HG02938 (cell line): ENCODE measurements at regions not wholly inside any gene's neighbourhood (a gene's known extent, or its start where the extent isn't known, plus 50 kb on each side); places are given as distances from the start of the nearest gene placed in this dataset.
"Not testable (repeated sequence)": the region's sequence is repeated elsewhere in the genome, so short reads cannot be mapped to it uniquely, and the experiment has no call there.

Experiments used
- ATAC-seq: cut with Tn5 transposase; IDR thresholded peaks from one replicate; pipeline ENCODE4 v1.9.1; 2021; ENCODE audit warnings: mild to moderate bottlenecking, moderate library complexity; ENCODE audit not compliant: unreplicated experiment

DNA sequence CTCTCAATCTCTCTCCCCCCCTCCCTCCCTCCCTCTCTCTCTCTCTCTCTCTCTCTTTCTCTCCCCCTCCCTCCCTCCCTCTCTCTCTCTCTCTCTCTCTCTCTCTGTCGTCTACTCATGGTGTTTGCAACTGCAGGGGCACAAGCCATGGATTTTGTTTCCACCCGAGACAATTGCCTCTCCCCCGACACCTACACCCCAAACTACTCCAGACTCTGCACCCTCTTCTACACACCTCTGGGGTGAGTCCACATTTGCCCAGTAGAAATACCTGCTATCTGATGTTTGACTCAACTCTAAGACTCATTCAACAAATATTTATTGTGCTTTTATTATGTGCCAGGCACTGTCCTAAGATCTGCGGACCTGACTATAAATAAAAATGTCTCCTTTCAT lies 93.7 kb downstream of the TMEM17 start:
- ATAC-seq = no peak

DNA sequence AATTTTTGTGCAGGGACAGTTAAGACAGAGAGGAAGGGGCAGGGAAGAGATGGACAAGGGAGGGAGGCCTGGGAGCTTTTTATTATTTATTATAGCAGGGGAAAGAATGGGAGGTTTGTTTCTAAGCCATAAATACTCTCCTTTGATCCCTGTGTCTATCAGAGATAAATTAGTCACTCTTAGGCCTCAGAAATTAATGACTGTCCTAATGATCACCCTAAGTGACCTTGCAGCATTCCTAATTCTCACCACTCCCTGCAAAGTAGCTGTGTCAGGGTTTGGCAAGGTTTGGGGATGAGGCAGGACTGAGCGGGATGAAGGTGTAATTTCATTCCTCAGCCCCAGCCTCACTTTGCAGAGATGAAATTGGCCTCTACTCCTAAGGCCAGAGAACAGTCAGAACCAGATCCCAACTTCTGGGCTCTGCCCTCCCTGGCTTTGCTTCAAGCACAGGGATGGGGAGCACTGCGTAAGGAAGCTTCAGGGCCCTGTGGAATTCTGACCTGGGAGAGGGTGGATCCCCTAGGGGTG lies 95.0 kb downstream of the TMEM17 start:
- no peak for ATAC-seq

DNA sequence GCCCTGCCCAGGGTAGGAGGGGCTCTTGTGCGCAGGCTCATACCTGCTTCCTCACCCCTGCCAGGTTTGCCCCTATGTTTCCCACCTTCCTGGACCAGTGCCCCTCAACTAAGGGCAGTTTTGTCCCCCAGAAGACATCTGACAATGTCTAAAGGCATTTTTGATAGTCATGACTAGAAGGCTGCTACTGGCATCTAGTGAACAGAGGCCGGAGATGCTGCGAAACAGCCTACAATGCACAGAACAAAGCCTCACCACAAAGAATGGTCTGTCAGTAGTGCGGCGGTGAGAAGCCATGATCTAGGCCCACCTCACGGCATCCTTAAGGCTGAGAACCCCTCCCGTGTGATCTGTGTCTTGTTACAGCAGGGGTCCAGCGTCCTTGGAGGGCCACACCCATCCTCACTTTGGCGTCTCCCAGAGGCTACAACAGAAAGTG lies 96.0 kb downstream of the TMEM17 start:
- ATAC-seq = no peak

DNA sequence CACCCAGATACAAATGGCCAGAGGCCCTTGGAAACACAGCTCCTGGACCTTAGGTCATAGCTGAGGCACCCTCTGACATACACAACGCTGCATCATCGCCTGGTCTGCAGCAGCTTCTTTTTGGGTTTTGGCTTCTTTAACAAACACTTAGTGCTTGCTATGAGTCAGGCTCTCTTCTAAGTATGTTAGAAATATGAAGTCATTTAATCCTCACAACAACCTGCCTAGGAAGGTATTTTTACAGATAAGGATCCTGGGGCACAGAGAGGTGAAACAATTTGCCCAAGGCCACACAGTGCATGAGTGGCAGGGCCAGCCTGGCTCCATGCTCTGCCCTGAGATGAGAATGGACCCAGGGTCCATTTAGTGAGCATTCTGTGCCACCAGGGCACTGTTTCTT lies 96.6 kb downstream of the TMEM17 start:
- no peak for ATAC-seq

DNA sequence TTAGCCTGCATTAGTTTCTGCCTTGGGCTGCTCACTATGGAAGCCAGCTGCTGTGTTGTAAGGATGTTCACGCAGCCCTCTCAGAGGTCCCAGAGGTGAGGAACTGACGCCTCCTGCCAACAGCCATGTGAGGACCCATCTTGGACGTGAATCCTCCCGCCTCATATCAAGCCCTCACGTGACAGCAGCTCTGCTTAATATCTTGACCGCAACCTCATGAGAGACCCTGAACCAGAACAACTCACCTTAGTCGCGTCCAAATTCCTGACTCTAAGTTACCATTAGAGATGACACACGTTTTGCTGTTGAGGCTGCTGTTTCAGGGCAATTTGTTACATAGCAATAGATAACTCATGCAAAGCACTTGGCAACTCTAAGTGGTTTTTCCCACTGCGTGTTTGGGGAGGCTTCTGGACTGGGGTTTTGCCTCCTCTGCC lies 97.7 kb downstream of the TMEM17 start:
- ATAC-seq = no peak

DNA sequence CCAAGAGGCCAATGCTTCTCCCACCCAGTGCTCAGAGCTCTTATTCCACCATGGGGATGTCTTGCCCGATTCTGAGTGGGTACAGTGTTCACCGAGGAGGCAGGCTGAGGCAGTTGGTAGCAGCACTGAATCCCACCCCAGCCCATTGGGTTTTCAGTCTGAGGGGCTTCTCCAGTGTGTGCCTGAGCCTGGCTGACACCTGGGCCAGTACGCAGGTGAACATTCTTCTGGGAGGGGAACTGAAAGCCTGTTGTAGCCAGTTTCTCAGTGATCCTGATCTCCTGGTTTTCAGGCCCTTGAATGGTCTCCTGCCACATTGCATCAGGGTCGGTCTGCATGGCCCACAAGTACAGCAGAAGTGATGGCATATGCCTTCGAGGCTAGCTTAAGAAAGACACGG lies 98.2 kb downstream of the TMEM17 start:
- no peak for ATAC-seq

DNA sequence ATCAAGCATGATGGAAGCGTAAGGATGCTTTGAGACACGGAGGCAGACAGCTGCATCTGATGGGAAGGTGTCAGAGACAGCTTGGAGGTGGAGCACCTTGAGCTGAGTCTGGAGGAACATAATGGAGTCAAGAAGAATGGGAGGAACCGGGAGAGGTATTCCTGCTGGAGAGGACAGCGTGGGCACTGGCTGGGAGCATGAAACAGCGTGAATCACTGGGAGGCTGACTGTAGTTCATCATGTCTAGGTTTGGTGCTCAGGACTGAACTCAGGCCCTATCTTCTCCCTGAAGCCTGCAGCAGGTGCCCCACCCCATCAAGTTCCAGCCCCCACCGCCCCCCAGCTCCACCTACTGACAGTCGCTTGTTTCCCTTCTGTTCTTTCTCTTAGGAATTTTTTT lies 98.6 kb downstream of the TMEM17 start:
- no peak for ATAC-seq

DNA sequence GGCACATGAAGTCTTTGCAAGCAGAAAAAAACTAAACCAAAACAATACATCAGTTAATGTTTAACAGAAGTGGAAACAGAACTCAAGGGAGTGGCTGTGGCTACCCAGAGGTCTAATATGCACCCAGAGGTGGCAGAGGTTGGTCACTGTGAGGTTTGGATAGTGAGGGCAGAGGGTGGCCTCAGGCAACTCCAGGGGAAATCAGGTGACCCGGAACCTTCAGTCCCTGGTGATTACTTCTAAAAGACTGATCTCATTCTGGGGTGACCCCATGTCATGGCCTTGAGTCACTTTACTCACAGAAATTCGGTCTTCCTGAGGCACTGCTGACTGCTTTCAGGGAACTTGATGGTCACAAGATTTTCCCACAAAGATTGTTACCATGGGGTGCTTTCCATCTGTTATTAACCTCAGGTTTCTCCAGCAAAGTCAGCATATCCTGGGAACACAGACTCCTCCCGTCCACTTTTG lies 99.4 kb downstream of the TMEM17 start:
- no peak for ATAC-seq

DNA sequence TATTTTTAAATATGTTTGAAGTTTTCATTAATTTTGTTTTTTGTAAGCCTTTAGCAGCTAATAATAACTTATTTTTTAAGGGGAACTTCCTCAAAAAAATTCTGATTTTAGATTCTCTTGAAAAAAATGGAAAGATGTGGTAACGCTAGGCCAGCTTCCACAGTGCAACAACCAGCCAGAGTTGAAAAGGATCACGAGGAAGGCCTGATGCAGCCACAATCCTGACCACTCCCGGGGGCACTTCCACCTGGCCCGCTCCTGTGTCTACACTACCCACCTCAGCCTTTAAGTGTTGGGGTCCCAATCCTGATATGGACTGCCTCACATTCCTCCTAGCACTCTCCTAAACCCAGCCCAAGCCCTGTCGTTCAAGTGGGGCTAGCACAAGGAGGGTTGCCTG lies 101.1 kb downstream of the TMEM17 start:
- no peak for ATAC-seq

DNA sequence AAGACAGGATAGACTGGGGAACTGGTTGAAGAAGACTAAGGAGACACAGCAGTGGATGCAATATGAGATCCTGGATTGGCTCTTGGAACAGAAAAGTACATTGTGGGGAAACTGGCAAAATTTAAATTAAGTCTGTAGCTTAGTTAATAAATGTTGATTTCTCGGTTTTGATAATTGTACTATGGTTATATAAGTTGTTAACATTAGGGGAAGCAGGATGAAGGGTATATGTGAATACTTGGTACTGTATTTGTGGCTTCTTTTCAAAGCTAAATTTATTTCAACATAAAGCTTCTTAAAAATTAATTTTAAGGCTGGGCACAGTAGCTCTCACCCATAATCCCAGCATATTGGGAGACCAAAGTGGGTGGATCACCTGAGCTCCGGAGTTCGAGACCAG lies 103.8 kb downstream of the TMEM17 start:
- ATAC-seq = no peak

DNA sequence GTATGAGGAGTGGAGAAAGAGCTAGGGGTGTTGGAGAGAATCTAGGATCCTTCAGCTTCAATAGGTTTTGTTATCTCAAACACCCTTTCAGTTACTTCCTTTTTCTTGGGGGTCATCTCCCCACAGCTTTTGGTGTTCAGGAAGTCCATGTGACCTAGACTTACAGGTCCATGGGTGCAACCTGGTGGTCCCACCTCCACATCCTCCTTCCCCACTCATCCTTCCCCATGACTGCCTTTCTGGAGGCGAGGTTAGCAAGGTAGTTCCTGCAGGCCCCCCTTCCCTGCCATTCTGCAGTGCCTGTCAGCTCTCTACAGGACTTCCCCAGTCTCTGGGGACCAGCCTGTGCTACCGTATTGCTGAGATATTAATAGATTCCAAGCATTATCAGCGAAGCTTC lies 107.6 kb downstream of the TMEM17 start:
- ATAC-seq = no peak

DNA sequence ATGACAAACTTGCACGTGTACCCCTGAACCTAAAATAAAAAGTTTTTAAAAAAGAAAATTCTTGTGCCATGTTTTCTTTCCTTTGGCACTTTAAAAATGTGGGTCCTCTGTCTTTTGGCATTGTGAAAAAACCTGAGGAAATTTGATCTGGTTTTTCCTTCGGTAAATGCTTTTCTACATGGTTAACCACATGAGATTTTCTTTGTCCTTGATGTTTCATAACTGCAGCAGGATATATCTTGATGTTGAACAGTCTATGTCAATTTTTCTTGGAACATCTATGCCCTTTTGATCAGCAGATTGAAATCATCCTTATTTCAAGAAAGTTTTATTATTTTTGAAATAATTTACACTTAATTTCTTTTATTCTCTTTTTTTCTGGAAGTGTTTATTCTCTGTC lies 109.1 kb downstream of the TMEM17 start:
- no peak for ATAC-seq

DNA sequence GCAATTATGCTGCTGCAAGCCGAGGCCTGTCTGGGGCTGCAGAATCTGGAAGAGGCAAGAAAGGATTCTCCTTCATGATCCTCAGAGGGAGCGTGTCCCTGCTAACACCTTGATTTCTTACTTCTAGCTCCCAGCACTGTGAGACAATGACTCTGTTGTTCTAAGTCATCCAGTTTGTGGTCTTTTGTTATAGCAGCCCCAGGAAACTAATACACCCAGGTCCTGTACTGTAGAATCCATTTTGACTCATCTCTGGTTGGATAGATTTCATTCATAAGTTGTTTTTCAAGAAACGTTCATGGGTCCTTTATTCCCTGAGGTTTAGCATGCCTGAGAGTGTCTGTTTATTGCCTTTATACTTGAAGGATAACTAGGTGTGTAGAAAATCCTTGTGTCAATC lies 112.7 kb downstream of the TMEM17 start:
- ATAC-seq = no peak

DNA sequence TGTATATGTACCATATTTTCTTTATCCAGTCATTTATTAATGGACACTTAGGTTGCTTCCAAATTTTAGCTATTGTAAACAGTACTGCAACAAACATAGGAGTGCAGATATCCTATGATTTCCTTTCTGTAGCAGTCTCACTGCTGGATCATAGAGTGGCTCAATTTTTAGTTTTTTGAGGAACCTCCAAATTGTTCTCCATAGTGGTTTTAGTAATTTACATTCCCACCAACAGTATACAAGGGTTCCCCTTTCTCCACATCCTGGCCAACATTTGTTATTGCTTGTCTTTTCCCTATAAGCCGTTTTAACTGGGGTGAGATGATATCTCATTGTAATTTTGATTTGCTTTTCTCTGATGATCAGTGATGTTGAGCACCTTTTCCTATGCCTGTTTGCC lies 114.3 kb downstream of the TMEM17 start:
- no peak for ATAC-seq

DNA sequence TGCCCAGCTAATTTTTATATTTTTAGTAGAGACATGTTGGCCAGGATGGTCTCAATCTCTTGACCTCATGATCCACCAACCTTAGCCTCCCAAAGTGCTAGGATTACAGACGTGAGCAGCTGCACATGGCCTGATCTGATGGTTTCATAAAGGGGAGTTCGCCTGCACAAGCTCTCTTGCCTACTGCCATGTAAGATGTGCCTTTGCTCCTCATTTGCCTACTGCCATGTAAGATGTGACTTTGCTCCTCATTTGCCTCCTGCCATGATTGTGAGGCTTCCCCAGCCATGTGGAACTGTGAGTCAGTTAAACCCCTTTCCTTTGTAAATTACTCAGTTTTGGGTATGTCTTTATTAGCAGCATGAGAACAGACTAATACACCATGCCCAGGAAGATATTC lies 119.6 kb downstream of the TMEM17 start:
- not testable (repeated sequence) for ATAC-seq

DNA sequence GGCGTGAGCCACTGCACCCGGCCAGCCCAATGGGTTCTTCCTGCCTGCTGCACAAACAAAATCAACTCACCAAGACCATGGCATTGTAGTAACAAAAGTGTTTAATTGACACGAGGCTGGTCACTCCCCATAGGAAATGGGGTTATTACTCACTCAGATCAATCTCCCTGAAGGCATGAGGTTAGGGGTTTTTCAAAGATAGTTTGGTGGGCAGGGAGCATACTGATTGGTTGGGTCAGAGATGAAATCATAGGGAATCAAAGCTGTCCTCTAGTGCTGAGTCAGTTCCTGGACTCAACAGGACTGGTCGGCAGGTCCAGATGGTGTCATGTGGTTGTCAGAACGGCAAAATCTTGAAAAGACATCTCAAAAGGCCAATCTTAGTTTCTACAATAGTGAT lies 122.1 kb downstream of the TMEM17 start:
- no peak for ATAC-seq

DNA sequence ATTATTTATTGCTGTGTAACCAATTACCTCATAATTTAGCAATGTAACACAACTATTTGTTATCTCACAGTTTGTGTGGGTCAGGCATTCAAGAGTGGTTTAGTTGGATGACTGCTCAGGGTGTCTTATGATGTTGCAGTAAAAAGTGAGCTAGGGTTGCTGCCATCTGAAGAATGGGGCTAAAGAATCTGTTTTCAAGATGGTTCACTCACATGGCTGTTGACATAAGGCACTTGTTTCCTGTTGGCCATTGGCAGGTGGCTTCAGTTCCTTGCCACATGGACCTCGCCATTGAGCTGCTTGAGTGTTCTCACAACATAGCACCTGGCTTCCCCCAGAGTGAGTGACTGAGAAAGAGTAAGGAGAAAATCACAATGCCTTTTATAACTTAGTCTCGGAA lies 123.2 kb downstream of the TMEM17 start:
- ATAC-seq = no peak

DNA sequence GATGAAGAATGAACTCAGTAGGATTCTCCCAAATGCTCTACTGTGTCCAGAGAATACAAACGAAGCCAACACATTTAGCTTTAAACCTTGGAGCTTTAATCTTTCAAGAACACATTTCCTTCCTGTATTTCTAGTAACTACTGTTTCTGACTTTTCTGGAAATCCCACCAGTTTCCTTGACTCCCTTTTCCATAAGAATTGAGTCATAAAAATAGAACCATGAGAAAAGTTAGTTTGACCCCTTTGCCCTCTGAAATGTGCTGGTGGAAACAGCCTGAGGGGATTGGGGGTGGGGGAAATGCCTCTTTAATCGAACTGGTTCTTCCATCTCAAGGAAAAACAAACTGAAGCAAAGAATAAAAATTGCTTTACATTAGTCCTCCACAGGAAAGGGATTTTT lies 123.9 kb downstream of the TMEM17 start:
- ATAC-seq = no peak

DNA sequence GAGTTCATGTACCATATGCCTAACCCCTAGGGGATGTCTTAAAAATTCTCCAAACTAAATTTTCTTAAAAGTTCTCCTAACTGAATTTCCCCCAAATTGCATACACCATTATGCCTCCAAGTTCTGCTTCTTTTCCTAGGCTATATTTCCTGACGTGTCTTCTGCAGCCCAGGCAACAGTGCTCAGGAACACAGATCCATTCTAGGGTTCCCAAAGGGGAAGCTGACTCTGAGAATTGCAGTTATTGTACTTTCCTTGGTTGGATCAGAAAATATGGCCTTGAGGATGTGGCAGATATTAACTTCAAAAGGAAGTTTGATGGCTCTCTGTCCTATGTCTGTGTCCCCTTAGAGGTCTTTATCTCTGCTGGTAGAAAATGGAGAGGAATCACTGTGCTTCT lies 124.3 kb downstream of the TMEM17 start:
- no peak for ATAC-seq

DNA sequence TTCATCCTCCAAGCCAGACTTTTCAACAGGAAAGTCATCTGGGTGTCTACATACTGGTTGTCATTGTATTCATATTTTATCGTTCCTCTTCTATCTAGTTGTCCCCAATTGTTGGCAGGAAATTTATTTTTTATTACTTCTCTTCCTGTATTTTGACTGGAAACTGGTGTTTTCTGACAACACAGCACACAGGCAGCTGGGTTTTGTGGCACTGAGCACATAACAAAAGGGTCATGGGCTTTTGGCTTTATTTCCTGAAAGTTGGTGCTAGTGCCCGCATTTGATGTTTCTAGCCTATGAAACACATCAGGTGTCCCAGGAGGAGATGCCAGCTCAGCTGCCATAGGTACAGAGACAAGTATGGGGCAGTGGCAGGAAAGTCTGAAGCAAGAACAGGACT lies 126.4 kb downstream of the TMEM17 start:
- no peak for ATAC-seq

DNA sequence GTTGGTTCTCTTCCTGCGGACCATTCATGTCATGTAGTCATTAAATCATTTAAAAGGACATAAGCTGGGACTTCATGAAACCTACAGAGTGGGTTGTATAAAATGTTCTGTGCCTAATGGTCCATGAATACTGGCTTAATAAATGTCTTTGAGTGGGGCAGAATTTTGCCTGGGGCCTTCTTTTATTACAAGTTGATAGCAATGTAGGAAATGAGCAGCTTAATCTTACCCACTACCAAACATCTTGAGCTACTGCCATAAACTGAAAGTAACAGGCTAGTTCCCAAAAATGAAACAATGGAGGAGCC lies 130.9 kb downstream of the TMEM17 start:
- no peak for ATAC-seq

DNA sequence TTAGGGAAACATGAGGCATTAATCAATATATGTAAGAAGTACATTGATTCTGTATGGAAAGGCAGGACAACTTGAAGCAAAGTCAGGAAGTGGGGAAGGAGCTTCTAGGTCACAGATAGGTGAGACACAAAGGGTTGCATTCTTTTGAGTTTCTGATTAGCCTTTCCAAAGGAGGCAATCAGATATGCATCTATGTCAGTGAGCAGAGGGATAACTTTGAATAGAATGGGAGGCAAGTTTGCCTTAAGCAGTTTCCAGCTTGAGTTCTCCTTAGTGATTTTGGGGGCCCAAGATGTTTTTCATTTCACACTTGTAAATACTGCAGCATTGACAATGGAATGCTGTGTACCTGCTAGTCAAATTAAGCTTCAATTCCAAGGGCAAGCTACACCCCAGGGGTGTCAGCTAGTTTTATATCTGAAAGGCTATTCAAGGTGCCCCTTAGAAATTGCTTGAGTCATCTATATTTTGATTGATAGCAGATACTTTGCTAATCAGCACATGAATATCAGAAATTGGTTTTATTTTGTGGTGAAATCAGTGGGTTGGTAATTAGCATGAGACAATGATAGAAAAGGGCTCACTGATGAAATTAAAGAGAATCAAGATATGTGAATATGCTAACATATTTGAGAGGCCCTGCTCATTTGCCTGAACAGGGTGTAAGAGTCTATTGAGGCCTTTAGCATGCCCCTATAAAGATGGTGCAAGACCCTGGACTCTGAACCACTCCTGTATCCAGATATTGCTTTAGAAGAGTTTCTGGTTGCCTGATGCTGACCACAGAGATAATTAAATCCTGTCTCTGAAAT lies 131.5 kb downstream of the TMEM17 start:
- ATAC-seq = no peak

DNA sequence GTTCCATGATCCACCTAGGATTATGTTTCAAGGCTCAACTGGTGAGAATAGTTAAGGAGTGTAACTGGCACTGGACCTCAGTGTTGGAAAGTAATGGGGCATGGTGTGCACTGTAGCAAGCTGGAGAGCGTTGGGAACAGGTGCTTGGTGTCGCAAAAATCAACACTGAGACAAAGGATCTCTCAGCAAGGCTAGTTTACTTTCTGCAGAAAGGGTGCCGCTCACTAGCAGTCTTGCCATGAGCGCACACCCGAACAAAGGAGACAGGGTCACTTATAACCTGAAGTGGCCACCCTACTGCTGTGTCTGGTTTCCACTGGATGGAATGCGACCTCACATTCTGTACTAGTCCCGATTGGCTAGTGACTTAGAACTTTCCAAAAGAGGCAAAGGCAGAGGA lies 133.2 kb downstream of the TMEM17 start:
- no peak for ATAC-seq
